Stimulated activated CD8-positive, alpha-beta memory T cell treated with anti-CD3 and anti-CD28 coated beads, Interleukin-15, amount 100 ng/mL, for 48 hours (primary cell): ENCODE measurements at regions not wholly inside any gene's neighbourhood (a gene's known extent, or its start where the extent isn't known, plus 50 kb on each side); places are given as distances from the start of the nearest gene placed in this dataset.

Experiments
- DNase-seq, 2 donors: peaks; one replicate each; pipeline ENCODE4 v3.0.0-alpha.2; 2020; ENCODE audit warnings: low read depth in 2 of 2

- no peak for DNase-seq
Observed at GRCh38 chr12:126760092-126760491, 1506.9 kb upstream of the TMEM132C start.

- DNase-seq: no peak
Observed at GRCh38 chr12:126761420-126761819, 1505.5 kb upstream of the TMEM132C start.

DNA sequence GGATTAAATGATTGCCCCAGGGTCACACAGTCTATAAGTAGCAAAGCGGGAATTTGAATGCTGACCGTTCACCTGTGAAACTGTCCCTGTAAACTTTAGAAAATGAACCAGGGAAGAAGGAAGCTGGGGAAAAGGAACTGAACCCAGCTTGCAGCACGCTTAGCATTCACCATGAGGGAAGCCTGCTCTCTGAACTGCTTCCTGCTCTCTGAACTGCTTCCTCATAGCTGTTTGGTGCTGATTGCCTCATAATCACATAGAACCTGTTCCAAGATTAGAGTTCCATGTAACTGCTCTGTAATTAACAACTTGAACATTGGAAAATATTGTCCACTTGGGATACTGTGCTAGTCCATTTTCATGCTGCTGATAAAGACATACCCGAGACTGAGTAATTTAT lies 1504.8 kb upstream of the TMEM132C start:
- no peak for DNase-seq

GRCh38 chr12:126763359-126763758 lies 1503.6 kb upstream of the TMEM132C start:
- DNase-seq: no peak

DNA sequence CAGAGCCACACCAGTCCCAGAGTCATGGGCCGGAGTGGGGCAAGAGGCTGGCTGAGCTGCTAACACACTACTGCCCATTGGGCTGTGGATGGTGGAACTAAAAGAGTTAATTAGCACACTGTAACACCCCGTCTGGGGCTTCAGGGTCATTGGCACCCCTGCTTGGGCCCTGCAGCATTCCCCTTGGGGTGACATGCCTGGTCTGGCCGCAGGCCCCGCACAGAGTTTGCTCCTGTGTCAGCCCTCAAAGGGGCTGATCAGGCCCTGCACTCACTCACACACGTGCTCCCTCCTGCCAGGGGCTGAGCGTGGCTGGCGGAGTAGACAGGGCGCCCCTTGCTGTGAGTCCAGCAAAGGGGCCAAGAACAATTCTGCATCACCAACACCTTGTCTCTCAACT lies 1499.6 kb upstream of the TMEM132C start:
- no peak for DNase-seq

- DNase-seq: no peak
Observed at GRCh38 chr12:126768517-126768916, 1498.5 kb upstream of the TMEM132C start.

GRCh38 chr12:126770188-126770587 lies 1496.8 kb upstream of the TMEM132C start:
- no peak for DNase-seq

DNA sequence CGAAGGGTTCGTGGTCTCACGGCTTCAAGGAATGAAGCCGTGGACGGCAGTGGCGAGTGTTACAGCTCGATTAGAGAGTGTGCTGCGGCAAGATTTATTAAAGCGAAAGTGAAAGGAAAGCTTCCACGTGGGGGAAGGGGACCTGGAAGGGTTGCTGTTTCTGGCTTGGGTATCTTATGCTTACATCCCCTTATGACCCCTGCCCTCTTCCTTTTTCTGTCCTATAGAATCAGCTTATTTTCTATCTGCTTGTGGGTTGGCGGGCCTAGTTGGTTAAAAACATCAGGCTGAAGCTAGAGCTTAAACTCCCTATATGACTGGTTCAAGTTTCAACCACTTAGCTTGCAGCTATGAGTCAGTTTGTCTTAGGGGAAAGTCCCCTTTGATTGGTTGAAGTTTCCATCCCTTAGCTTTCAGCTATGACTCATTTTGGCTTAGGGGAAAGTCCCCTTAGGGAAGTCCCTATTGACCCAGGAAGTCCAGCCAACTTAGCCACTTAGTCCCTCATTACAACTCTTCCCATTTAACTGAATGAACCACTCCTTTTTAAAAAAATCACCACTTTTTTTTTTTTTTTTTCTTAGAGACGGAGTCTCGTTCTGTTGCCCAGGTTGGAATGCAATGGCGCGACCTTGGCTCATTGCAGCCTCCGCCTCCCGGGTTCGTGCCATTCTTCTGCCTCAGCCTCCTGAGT lies 1494.7 kb upstream of the TMEM132C start:
- peak; percentile 10 to 27 for DNase-seq

DNA sequence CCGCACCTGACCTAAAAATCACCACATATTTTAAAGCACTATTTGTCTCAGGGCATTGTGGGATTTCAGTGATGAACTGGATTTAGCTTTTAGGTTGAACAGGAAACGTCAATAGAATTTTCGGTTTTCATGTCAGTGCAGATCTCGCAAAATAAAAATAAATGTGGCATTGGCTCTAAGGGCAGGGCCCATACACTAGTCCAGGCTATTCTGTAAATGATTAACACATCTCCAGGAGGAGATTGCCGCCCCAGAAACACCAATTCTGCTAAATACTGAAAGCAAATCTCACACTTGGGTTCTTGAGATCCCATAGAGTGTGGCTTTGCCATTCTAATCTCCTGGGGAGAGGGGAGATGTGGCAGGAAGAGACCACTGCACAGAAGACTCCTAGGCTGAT lies 1494.0 kb upstream of the TMEM132C start:
- DNase-seq: no peak

GRCh38 chr12:126773491-126773890 lies 1493.5 kb upstream of the TMEM132C start:
- no peak for DNase-seq

- no peak for DNase-seq
Observed at GRCh38 chr12:126776026-126776655, 1490.8 kb upstream of the TMEM132C start.

GRCh38 chr12:126780343-126780742 lies 1486.6 kb upstream of the TMEM132C start:
- no peak for DNase-seq

DNA sequence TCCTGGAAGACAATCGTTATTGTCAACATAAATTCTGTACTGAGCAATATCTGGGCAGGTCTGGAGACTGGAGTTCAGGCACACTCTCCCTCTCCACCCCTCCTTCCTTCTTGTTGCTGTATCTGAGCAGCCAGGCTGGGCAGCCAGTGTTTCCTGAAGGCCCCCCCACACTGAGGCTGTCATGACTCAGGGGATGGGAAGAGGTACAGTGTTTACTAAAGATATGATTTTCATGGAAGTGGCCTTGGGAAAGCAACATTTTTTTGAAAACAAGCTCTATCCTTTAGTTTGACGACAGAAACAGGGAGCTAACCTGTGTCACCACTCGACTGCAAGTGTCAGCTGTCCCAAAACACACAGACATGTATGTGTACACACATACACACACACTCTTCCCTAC lies 1485.4 kb upstream of the TMEM132C start:
- no peak for DNase-seq

GRCh38 chr12:126782083-126782482 lies 1484.9 kb upstream of the TMEM132C start:
- no peak for DNase-seq

DNA sequence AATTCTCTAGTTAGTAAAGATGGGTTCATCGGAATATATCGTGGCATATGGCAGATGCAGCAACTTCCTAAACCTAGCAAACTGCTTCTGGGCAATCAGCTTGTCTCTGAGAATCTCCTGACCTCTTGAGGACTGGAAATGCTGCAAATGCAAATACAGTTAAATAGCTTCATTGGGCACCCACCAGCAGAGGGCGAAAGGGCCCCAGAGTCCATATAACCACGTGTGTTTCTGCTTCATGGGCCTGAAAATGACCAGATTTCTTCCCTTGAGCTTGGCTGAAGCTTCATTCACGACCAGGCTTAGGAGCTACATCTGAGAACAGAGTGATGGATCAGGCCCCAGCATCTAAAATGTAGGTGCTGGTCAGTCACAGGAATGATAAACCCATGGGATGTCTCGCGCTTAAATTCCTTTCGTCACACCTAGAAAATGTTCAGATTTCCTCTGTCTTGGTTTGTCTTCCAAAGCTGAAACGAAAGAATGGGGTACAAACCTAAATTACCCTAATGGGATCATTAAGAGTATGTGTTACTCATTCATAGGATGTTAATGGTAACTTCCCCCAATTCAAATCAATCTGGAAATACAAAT lies 1482.5 kb upstream of the TMEM132C start:
- no peak for DNase-seq

DNA sequence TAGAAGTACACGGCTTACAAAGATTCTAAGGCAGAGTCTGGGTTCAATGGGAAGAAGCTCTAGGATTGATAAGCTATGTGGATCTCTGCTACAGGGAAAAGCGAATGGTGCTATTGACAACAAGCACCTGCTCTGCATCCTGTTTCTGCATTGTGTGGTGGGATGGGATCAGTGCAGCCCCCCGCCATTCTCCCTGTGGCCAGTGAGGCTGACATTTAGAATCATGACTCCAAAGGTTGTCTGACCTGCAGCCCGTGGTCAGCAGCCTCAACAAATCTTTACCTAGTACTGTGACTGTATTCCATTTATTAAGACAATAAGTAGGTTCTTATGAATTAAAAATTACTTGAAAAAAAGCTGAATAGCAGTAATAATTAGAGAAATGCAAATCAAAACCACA lies 1477.0 kb upstream of the TMEM132C start:
- DNase-seq: no peak

DNA sequence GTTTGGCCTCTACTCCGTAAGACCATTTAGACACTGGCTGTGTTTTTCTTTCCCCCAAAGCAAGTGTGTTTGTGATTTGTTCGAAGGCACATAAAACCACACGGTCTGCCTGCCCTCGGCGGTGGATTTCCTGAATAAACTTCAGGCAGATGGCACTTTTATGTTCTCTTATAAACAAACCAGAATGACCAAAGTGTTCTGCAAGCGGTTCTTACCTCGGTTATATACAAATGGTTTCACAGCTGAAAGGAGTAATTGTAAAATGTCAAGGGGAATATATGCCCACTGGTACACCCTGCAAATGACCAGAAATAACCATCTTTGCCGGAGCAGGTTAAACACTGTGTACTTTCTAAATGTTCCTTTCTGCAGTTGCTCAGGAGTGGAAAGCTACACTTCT lies 1475.8 kb upstream of the TMEM132C start:
- DNase-seq: no peak

DNA sequence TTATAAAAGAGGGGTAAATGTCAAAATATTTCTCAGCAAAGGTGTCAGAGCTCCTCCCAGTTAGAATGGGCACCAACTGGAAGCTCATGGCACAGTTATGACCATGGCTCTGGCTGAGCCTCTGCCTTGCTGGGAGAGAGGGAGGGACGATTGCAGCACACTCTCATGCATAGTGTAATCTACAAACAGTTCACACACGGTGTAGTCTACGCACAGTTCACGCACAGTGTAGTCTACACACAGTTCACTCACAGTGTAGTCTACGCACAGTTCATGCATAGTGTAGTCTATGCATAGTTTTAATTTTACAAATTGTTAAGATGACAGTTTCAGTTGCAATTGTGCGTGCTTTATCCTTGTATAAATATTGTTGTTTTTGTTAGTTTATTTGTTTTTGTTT lies 1474.6 kb upstream of the TMEM132C start:
- DNase-seq: no peak

GRCh38 chr12:126797525-126797924 lies 1469.4 kb upstream of the TMEM132C start:
- no peak for DNase-seq

DNA sequence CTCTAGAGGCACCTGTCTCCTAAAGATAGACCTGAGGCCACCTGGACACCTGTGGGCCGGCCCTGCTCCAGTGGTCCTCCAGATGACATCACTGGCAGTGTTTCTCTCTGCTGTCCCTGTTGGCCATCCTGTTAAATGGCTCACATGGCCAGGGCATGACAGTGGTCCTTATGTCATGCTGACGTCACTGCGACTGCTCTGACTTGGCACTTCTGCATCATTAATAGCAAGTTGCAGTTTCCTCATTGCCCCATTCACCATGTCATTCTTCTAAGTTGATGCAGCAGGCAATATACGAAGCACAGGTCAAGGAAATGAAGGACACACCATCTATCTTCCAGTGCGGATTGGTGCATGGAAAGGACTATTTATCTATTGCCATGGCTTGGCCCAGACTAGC lies 1468.5 kb upstream of the TMEM132C start:
- DNase-seq: no peak

DNA sequence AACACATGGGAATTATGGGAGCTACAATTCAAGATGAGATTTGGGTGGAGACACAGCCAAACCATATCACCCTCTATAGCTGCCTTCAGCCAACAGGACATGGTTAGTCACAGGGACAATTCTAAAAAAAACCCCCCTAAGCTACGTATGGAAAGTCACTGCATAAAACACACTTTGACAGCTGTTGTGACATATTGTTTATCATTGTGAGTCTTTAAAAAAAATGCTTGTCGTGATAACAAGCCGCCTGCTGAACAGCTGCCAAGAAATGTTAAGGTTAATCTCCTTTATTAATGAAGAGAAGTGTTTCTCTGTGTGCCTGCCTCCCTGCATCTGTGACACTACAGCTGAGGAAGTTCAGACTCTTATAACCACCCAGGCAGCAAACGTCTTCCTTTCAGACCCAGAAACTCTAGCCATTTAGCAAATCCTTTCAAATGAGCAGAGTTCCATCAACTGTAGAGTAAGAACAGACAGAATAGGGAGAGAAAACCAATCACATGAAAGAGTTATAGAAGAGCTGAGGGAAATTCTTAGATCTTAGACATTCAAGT lies 1459.6 kb upstream of the TMEM132C start:
- DNase-seq: no peak

DNA sequence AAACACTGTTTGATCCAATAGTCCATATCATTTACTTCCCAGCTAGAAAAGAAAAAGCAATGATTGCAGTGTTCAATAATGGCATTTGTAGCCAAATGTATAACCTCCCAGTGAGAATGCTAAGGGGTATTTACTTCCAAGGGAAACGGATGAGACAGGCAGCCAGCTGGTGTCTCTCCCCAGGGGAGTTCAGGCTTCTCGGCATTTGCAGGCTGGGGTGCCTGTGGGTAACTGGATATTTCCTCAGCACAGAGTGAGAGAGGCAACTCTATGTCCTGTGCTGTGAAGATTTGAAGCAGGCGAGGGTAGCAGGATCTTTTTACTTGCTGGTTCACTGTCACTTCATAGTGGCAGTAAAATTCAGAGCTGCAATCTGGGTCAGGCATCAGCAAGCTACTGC lies 1455.6 kb upstream of the TMEM132C start:
- DNase-seq: no peak

DNA sequence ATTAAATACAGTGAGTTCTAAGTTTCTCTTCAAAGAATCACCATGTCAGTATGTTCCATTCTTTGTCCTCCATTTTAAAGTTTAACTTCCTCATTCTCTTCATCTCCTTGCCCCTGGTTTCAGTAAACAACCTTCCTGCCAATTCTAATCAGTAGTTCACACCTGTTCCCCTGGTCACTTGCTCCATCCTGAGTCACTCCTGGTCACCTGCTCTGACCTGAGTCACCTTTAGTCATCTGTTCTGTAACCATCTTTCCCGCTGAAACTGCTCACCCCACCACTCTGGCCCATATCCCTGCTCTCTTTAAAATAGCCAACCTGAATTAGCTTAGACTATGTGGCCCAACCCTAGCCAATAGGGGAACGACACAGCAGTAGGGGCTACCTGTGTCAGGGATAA lies 1447.4 kb upstream of the TMEM132C start:
- no peak for DNase-seq
